ENCODE measurements at regions not wholly inside any gene's neighbourhood (a gene's known extent, or its start where the extent isn't known, plus 50 kb on each side); places are given as distances from the start of the nearest gene placed in this dataset.

DNA sequence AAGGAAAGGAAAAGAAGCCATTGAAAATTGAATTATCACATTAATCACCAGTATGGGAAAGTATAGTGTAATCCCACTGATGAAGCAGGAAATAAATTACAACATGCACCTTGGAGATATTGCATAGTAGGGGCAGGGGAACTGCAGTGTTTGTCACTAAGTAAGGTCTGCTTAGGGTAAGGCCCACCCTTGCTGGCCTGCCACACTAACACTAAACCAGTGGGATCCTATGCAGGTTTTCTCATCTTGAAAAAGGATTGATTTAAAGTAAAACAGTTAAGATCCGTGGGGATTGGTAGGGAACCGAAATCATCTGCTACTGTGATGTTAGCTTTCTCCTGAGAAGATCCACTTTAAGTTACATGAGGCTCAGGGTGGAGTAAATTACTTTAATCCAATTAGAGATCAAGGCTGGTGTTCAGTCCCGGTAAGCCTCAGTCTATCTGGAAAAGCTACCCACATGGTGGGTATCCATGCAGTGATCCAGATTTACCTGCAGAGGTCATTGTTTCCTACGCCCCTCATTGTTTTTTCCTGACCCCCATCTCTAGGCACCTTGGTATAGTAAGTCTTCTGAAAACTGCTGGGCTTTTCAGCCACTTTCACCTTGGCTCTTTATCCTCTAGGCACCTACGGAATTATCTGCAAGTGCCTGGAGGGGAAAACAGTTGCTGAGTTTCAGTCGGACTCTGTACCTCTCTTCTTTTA lies 1014.9 kb upstream of the ATXN8OS start:
- TF ChIP-seq, protein P1, sequence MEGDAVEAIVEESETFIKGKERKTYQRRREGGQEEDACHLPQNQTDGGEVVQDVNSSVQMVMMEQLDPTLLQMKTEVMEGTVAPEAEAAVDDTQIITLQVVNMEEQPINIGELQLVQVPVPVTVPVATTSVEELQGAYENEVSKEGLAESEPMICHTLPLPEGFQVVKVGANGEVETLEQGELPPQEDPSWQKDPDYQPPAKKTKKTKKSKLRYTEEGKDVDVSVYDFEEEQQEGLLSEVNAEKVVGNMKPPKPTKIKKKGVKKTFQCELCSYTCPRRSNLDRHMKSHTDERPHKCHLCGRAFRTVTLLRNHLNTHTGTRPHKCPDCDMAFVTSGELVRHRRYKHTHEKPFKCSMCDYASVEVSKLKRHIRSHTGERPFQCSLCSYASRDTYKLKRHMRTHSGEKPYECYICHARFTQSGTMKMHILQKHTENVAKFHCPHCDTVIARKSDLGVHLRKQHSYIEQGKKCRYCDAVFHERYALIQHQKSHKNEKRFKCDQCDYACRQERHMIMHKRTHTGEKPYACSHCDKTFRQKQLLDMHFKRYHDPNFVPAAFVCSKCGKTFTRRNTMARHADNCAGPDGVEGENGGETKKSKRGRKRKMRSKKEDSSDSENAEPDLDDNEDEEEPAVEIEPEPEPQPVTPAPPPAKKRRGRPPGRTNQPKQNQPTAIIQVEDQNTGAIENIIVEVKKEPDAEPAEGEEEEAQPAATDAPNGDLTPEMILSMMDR (IDR thresholded peaks at IDR 0.05) = no peak
- no peak for TF ChIP-seq EP300 (IDR thresholded peaks at IDR 0.05; ENCODE audit: low read depth)
- no peak for TF ChIP-seq POLR2A (IDR thresholded peaks at IDR 0.05)

Measured in transverse colon (tissue), 3 donors.